Mesenchymal stem cell (in vitro differentiated cells and primary cell): ENCODE measurements at regions not wholly inside any gene's neighbourhood (a gene's known extent, or its start where the extent isn't known, plus 50 kb on each side); places are given as distances from the start of the nearest gene placed in this dataset.

Experiments used
- DNase-seq: peaks from one replicate; pipeline ENCODE4 v3.0.0-alpha.2; 2013
- H2AFZ ChIP-seq: one replicate; pipeline ENCODE4 v1.6.1; 2013; ENCODE audit warnings: low read depth, mild to moderate bottlenecking, control low read depth, inconsistent platforms, low read length, moderate library complexity
- H2AK5ac ChIP-seq: 2 replicates; pipeline ENCODE4 v1.6.1; 2013; ENCODE audit warnings: low read length, moderate library complexity, mild to moderate bottlenecking, inconsistent platforms; ENCODE audit not compliant: severe bottlenecking
- H2BK120ac ChIP-seq: one replicate; pipeline ENCODE4 v1.6.1; 2013; ENCODE audit warnings: low read depth, mild to moderate bottlenecking, inconsistent platforms, low read length, moderate library complexity
- H2BK12ac ChIP-seq, 2 experiments: one replicate each; pipeline ENCODE4 v1.6.1; 2013; ENCODE audit warnings: inconsistent platforms in 2 of 2, low read length in 2 of 2, mild to moderate bottlenecking in 2 of 2, moderate library complexity in 2 of 2, control low read depth in 1 of 2
- H2BK15ac ChIP-seq: one replicate; pipeline ENCODE4 v1.6.1; 2013; ENCODE audit warnings: mild to moderate bottlenecking, low read depth, inconsistent platforms; ENCODE audit not compliant: poor library complexity, severe bottlenecking
- H2BK5ac ChIP-seq: 2 replicates; pipeline ENCODE4 v1.6.1; 2013; ENCODE audit warnings: low read depth, mild to moderate bottlenecking, low read length, control low read depth, inconsistent platforms; ENCODE audit not compliant: poor library complexity, severe bottlenecking
- H3K14ac ChIP-seq, 2 experiments: one replicate each; pipeline ENCODE4 v1.6.1; 2013; ENCODE audit warnings: inconsistent platforms in 2 of 2, low read length in 2 of 2, control low read depth in 1 of 2, mild to moderate bottlenecking in 1 of 2, moderate library complexity in 1 of 2
- H3K18ac ChIP-seq, 2 experiments: one replicate each; pipeline ENCODE4 v1.6.1; 2013; ENCODE audit warnings: inconsistent platforms in 2 of 2, low read length in 2 of 2, control low read depth in 1 of 2, low read depth in 1 of 2, mild to moderate bottlenecking in 1 of 2
- H3K23ac ChIP-seq, 2 experiments: one replicate each; pipeline ENCODE4 v1.6.1; 2013; ENCODE audit warnings: inconsistent platforms in 2 of 2, low read length in 2 of 2, mild to moderate bottlenecking in 2 of 2, moderate library complexity in 2 of 2, control low read depth in 1 of 2
- H3K27ac ChIP-seq: 2 replicates; pipeline ENCODE4 v1.5.1; 2013; ENCODE audit warnings: mild to moderate bottlenecking, moderate library complexity, low read length, control low read depth, inconsistent platforms; ENCODE audit not compliant: poor library complexity, severe bottlenecking
- H3K27me3 ChIP-seq, 2 experiments: 2 replicates each; pipeline versions ENCODE4 v1.6.1 to v1.7.0; 2013; ENCODE audit warnings: low read length in 2 of 2, mild to moderate bottlenecking in 2 of 2, moderate library complexity in 2 of 2, control low read depth in 1 of 2, inconsistent platforms in 1 of 2; ENCODE audit not compliant: control insufficient read depth in 1 of 2, insufficient read depth in 1 of 2
- H3K36me3 ChIP-seq, 2 experiments: 2 replicates each; pipeline versions ENCODE4 v1.6.1 to v1.7.0; 2013; ENCODE audit warnings: low read length in 2 of 2, control low read depth in 1 of 2, inconsistent platforms in 1 of 2, low read depth in 1 of 2, mild to moderate bottlenecking in 1 of 2; ENCODE audit not compliant: insufficient read depth in 2 of 2, control insufficient read depth in 1 of 2
- H3K4ac ChIP-seq, 2 experiments: one replicate each; pipeline ENCODE4 v1.6.1; 2013; ENCODE audit warnings: inconsistent platforms in 2 of 2, low read length in 2 of 2, mild to moderate bottlenecking in 2 of 2, moderate library complexity in 2 of 2, control low read depth in 1 of 2, low read depth in 1 of 2
- H3K4me1 ChIP-seq: 2 replicates; pipeline ENCODE4 v1.6.1; 2013; ENCODE audit warnings: low read depth, low read length, control low read depth; ENCODE audit not compliant: control insufficient read depth, insufficient read depth
- H3K4me2 ChIP-seq: 2 replicates; pipeline ENCODE4 v1.6.1; 2013; ENCODE audit warnings: low read length, mild to moderate bottlenecking, inconsistent platforms; ENCODE audit not compliant: poor library complexity, severe bottlenecking
- H3K4me3 ChIP-seq, 2 experiments: 2 replicates each; pipeline versions ENCODE4 v1.5.1 to v1.7.0; 2013; ENCODE audit warnings: low read length in 2 of 2, mild to moderate bottlenecking in 2 of 2, control low read depth in 1 of 2, low read depth in 1 of 2; ENCODE audit not compliant: insufficient read depth in 1 of 2
- H3K79me1 ChIP-seq: replicated peaks from 2 replicates; pipeline ENCODE4 v1.6.1; 2013; ENCODE audit warnings: mild to moderate bottlenecking, control low read depth, low read length, inconsistent platforms; ENCODE audit not compliant: poor library complexity, severe bottlenecking
- H3K9ac ChIP-seq: 2 replicates; pipeline ENCODE4 v1.7.0; 2013; ENCODE audit warnings: mild to moderate bottlenecking, low read length, moderate library complexity
- H3K9me3 ChIP-seq: 2 replicates; pipeline ENCODE4 v1.7.0; 2013; ENCODE audit warnings: mild to moderate bottlenecking, low read length; ENCODE audit not compliant: control insufficient read depth
- H4K8ac ChIP-seq: one replicate; pipeline ENCODE4 v1.6.1; 2013; ENCODE audit warnings: inconsistent platforms, mild to moderate bottlenecking, low read length, moderate library complexity
- H4K91ac ChIP-seq: one replicate; pipeline ENCODE4 v1.6.1; 2013; ENCODE audit warnings: mild to moderate bottlenecking, low read length, inconsistent platforms
- WGBS: methylation state at CpG from one replicate; pipeline ENCODE4 v1.1.7; 2013; ENCODE audit warnings: mixed read lengths; 5-methylcytosine and 5-hydroxymethylcytosine counted together

- Histone ChIP-seq H2AK5ac (no peak overlapping the region), H2BK120ac (no peak overlapping the region), H3K4ac (no peak overlapping the region), H2BK15ac (no peak overlapping the region), H4K8ac (no peak overlapping the region), H3K79me1 (no peaks in the 10 kb centered on the region), H3K36me3 (no peaks in the 10 kb centered on the region), H3K23ac (no peak overlapping the region), H2BK5ac (no peak overlapping the region), H2AFZ (no peak overlapping the region), H3K9ac (no peak overlapping the region), H3K27me3 (peaks cover 0 to 4% of the 10 kb centered on the region in 2 experiments), H3K4me1 (no peaks in the 10 kb centered on the region), H3K4me3 (no peak overlapping the region), H4K91ac (no peak overlapping the region), H3K27ac (no peak overlapping the region), H2BK12ac (no peak overlapping the region), H3K18ac (no peak overlapping the region), H3K14ac (no peak overlapping the region), H3K9me3 (peaks cover 3% of the 10 kb centered on the region), H3K4me2 (no peak overlapping the region)
- no peak for DNase-seq
- 86% methylated on average over 1 of the region's 2 CpGs for WGBS
Observed at GRCh38 chr11:122355968-122356367, 240.0 kb upstream of the BLID start.

DNA sequence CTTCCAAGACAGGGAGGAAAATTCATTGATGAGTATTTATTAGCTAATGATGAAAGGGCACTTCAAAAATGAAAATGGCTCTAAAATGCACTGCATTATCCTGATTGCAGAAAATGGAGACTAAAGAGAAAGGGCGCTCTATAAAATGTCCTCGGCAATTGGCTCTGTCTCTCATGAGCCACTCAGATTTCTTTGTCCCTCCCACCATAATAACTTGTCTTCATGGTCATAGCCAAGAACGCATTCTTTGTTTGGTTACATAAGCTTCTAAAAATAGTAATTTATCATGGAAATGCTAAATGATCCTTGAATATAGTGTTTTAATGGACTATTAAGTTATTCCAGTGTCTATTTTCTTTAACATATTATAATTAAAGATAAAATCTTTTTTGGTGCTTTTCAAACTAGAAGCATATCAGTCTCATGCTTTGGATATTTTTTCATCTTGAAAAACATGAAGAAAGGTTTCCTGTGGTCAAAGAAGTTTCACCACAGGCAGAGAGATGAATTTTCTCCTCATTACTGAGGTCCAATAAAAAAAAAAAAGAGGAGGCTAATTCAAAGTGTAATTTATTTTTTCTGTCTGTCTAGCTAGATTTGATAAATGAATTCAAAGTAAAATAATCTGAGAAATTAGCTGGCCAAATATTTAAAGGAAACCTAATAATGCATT, 238.1 kb upstream of the BLID start:
- no peak overlapping the region for H2BK15ac ChIP-seq
- H2BK5ac ChIP-seq: no peak overlapping the region
- H2AK5ac ChIP-seq: no peak overlapping the region
- H3K4me3 ChIP-seq: peak overlapping the region in 1 of 2 experiments; percentile 51
- H3K79me1 ChIP-seq: no peaks in the 10 kb centered on the region
- no peak overlapping the region for H3K14ac ChIP-seq
- no peak overlapping the region for H4K8ac ChIP-seq
- H3K18ac ChIP-seq: no peak overlapping the region
- no peak overlapping the region for H2BK12ac ChIP-seq
- DNase-seq: no peak
- H2AFZ ChIP-seq: no peak overlapping the region
- H3K4me2 ChIP-seq: no peak overlapping the region
- no peak overlapping the region for H3K4ac ChIP-seq
- no peak overlapping the region for H3K27ac ChIP-seq
- H2BK120ac ChIP-seq: no peak overlapping the region
- peaks cover 0 to under 1% of the 10 kb centered on the region in 2 experiments for H3K27me3 ChIP-seq
- no peaks in the 10 kb centered on the region for H3K36me3 ChIP-seq
- no peaks in the 10 kb centered on the region for H3K4me1 ChIP-seq
- H4K91ac ChIP-seq: no peak overlapping the region
- peak overlapping the region; percentile 50 for H3K9ac ChIP-seq
- H3K23ac ChIP-seq: no peak overlapping the region
- 100% methylated on average over 2 of the region's 3 CpGs for WGBS
- peaks cover 3% of the 10 kb centered on the region for H3K9me3 ChIP-seq

DNA sequence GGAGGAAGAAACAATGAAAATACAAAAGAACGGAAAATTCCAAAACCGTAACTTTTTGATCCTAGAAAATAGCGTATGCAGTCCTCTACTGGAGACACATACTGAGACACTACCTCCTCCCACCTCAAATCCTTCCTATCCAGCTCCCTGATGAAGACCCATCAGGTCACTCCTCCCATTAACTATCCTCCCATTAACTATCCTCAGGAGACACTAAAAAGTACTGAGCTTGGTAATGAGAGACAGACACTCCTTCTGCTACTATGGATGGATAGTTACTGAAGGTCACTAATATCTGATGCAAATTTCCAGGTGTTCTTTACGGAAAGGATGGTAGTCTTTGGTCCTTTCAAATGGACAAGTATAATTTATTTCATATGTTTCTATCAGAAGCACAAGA, 237.5 kb upstream of the BLID start:
- H3K27ac ChIP-seq: no peak overlapping the region
- no peak overlapping the region for H2BK15ac ChIP-seq
- H3K36me3 ChIP-seq: no peaks in the 10 kb centered on the region
- H3K27me3 ChIP-seq: peaks cover 0 to 4% of the 10 kb centered on the region in 2 experiments
- WGBS: 98% methylated on average over 3 of the region's 4 CpGs
- no peak overlapping the region for H4K8ac ChIP-seq
- H3K4me3 ChIP-seq: peak overlapping the region in 1 of 2 experiments; percentile 51
- peaks cover 3% of the 10 kb centered on the region for H3K9me3 ChIP-seq
- no peaks in the 10 kb centered on the region for H3K79me1 ChIP-seq
- no peak overlapping the region for H3K23ac ChIP-seq
- H3K18ac ChIP-seq: no peak overlapping the region
- peak overlapping the region; percentile 50 for H3K9ac ChIP-seq
- no peak for DNase-seq
- no peak overlapping the region for H2AK5ac ChIP-seq
- no peak overlapping the region for H2BK120ac ChIP-seq
- H3K4ac ChIP-seq: no peak overlapping the region
- H3K4me2 ChIP-seq: no peak overlapping the region
- H4K91ac ChIP-seq: no peak overlapping the region
- H2AFZ ChIP-seq: no peak overlapping the region
- H2BK12ac ChIP-seq: no peak overlapping the region
- H3K14ac ChIP-seq: no peak overlapping the region
- H2BK5ac ChIP-seq: no peak overlapping the region
- no peaks in the 10 kb centered on the region for H3K4me1 ChIP-seq

DNA sequence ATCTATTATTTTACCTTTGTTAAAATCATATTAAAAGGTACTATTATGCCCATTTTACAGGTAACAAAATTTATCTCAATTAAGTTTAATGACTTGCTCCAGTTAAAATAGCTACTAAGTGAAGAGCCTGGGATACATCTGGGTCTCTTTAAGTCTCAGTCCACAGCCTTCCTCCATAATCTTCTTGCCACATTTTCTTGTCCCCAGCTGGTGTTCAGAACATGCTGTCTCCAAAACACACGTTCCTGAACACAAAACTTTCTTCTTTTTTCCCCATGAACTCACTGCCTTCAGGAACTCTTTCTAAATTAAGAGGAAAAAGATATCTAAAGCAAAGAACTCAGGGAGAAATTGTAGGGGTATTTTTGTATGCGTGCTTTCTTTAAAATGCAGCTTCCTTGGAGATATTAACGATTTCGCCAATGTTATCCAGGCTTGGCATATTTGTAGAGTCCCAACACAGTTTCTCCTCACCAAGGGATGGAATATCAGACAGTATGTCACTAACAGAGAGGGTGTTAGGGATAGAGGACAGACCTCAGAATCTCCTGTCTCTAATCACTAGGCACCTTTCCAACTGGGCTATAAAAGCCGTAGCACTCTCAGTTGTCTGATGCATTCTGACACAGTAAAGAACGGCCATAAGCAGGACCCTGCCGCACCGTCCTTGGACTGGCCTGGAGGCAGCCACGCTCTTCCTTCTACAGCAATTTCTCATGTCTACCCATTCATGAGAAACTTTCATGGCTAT, 232.8 kb upstream of the BLID start:
- Histone ChIP-seq H3K4ac (no peak overlapping the region), H3K18ac (no peak overlapping the region), H3K4me1 (no peaks in the 10 kb centered on the region), H3K14ac (no peak overlapping the region), H3K27ac (no peak overlapping the region), H3K4me2 (no peak overlapping the region), H3K36me3 (no peaks in the 10 kb centered on the region), H3K9ac (no peak overlapping the region), H2AFZ (no peak overlapping the region), H3K4me3 (no peak overlapping the region), H3K27me3 (peaks cover 0 to 4% of the 10 kb centered on the region in 2 experiments), H4K8ac (no peak overlapping the region), H4K91ac (no peak overlapping the region), H3K9me3 (no peaks in the 10 kb centered on the region), H2AK5ac (no peak overlapping the region), H2BK12ac (no peak overlapping the region), H3K23ac (no peak overlapping the region), H2BK5ac (no peak overlapping the region), H2BK120ac (no peak overlapping the region), H3K79me1 (no peaks in the 10 kb centered on the region), H2BK15ac (no peak overlapping the region)
- WGBS: 91% methylated on average over 8 of the region's 9 CpGs
- no peak for DNase-seq
